ENCODE measurements at regions not wholly inside any gene's neighbourhood (a gene's known extent, or its start where the extent isn't known, plus 50 kb on each side); places are given as distances from the start of the nearest gene placed in this dataset.
"Not testable (repeated sequence)": the region's sequence is repeated elsewhere in the genome, so short reads cannot be mapped to it uniquely, and the experiment has no call there.

GRCh38 chr1:223012938-223013337 lies 130.1 kb downstream of the TLR5 start:
- DNase-seq (ENCODE audit: low read depth), result no peak
- H3K4me3 ChIP-seq (ENCODE audit: low read depth, low read length), result no peak overlapping the region

GRCh38 chr1:223014142-223014873 lies 128.7 kb downstream of the TLR5 start:
- DNase-seq (ENCODE audit: low read depth), result no peak
- no peak overlapping the region for H3K4me3 ChIP-seq (ENCODE audit: low read depth, low read length)

- no peak overlapping the region for H3K4me3 ChIP-seq (ENCODE audit: low read depth, low read length)
- no peak for DNase-seq (ENCODE audit: low read depth)
Measured at GRCh38 chr1:223016381-223016780, 126.7 kb downstream of the TLR5 start.

- H3K4me3 ChIP-seq (ENCODE audit: low read depth, low read length), result no peak overlapping the region
- DNase-seq (ENCODE audit: low read depth), result no peak
Measured at GRCh38 chr1:223016890-223017289, 126.2 kb downstream of the TLR5 start.

GRCh38 chr1:223017291-223017690 lies 125.8 kb downstream of the TLR5 start:
- no peak overlapping the region for H3K4me3 ChIP-seq (ENCODE audit: low read depth, low read length)
- DNase-seq (ENCODE audit: low read depth), result no peak

GRCh38 chr1:223018534-223018933 lies 124.5 kb downstream of the TLR5 start:
- no peak overlapping the region for H3K4me3 ChIP-seq (ENCODE audit: low read depth, low read length)
- no peak for DNase-seq (ENCODE audit: low read depth)

- H3K4me3 ChIP-seq (ENCODE audit: low read depth, low read length), result no peak overlapping the region
- DNase-seq (ENCODE audit: low read depth), result no peak
Measured at GRCh38 chr1:223019256-223019655, 123.8 kb downstream of the TLR5 start.

- H3K4me3 ChIP-seq (ENCODE audit: low read depth, low read length), result no peak overlapping the region
- DNase-seq (ENCODE audit: low read depth), result no peak
Measured at GRCh38 chr1:223020770-223021169, 122.3 kb downstream of the TLR5 start.

- no peak overlapping the region for H3K4me3 ChIP-seq (ENCODE audit: low read depth, low read length)
- peak; percentile 54 for DNase-seq (ENCODE audit: low read depth)
Measured at GRCh38 chr1:223022641-223023473, 120.2 kb downstream of the TLR5 start.

GRCh38 chr1:223023863-223024262 lies 119.2 kb downstream of the TLR5 start:
- no peak for DNase-seq (ENCODE audit: low read depth)

GRCh38 chr1:223024486-223024885 lies 118.6 kb downstream of the TLR5 start:
- not testable (repeated sequence) for DNase-seq (ENCODE audit: low read depth); H3K4me3 ChIP-seq (ENCODE audit: low read depth, low read length)

More at GRCh38 chr1:223023863-223024262, 119.2 kb downstream of the TLR5 start:
- H3K4me3 ChIP-seq (ENCODE audit: low read depth, low read length), result no peak overlapping the region

GRCh38 chr1:223025190-223025734 lies 117.8 kb downstream of the TLR5 start:
- H3K4me3 ChIP-seq (ENCODE audit: low read depth, low read length); DNase-seq (ENCODE audit: low read depth): not testable (repeated sequence)

- H3K4me3 ChIP-seq (ENCODE audit: low read depth, low read length); DNase-seq (ENCODE audit: low read depth): not testable (repeated sequence)
Measured at GRCh38 chr1:223026639-223027038, 116.4 kb downstream of the TLR5 start.

GRCh38 chr1:223029985-223030769 lies 112.9 kb downstream of the TLR5 start:
- no peak overlapping the region for H3K4me3 ChIP-seq (ENCODE audit: low read depth, low read length)
- DNase-seq (ENCODE audit: low read depth), result no peak

- H3K4me3 ChIP-seq (ENCODE audit: low read depth, low read length), result no peak overlapping the region
- DNase-seq (ENCODE audit: low read depth), result no peak
Measured at GRCh38 chr1:223030871-223031400, 112.1 kb downstream of the TLR5 start.

GRCh38 chr1:223031733-223032601 lies 111.1 kb downstream of the TLR5 start:
- peak; percentile 31 for DNase-seq (ENCODE audit: low read depth)
- H3K4me3 ChIP-seq (ENCODE audit: low read depth, low read length), result no peak overlapping the region

GRCh38 chr1:223033658-223034057 lies 109.4 kb downstream of the TLR5 start:
- no peak overlapping the region for H3K4me3 ChIP-seq (ENCODE audit: low read depth, low read length)
- no peak for DNase-seq (ENCODE audit: low read depth)

GRCh38 chr1:223034270-223034798 lies 108.7 kb downstream of the TLR5 start:
- no peak for DNase-seq (ENCODE audit: low read depth)
- no peak overlapping the region for H3K4me3 ChIP-seq (ENCODE audit: low read depth, low read length)
